Caco-2 (cell line): ENCODE measurements at regions not wholly inside any gene's neighbourhood (a gene's known extent, or its start where the extent isn't known, plus 50 kb on each side); places are given as distances from the start of the nearest gene placed in this dataset.
"Not testable (repeated sequence)": the region's sequence is repeated elsewhere in the genome, so short reads cannot be mapped to it uniquely, and the experiment has no call there.

Experiments used
- BruUV-seq: library from RNA; stranded (reverse); fragments of 400-500 nt; replicated peaks from 2 replicates; lab custom pipeline; 2021; lab: Mats Ljungman, UMichigan
- CTCF ChIA-PET: fragments of 300-600 bp; sonication (Branson Sonifier 250); formaldehyde crosslinking; loops from one replicate; lab custom pipeline; 2022; ENCODE audit warnings: antibody characterized with exemption; lab: Charles Lee
- POLR2A ChIA-PET: fragments of 300-600 bp; sonication (Branson Sonifier 250); formaldehyde crosslinking; loops from one replicate; lab custom pipeline; 2022; ENCODE audit warnings: antibody characterized with exemption; lab: Charles Lee
- DNase-seq, 2 experiments: peaks; one replicate each; pipeline versions ENCODE4 v3.0.0 to v3.0.0-alpha.2; 2020 to 2022
- H3K27me3 ChIP-seq: replicated peaks from 2 replicates; pipeline ENCODE4 v1.6.0; 2011; ENCODE audit warnings: low read length; ENCODE audit not compliant: control insufficient read depth, insufficient read depth
- H3K36me3 ChIP-seq: 2 replicates; pipeline ENCODE4 v1.5.1; 2011; ENCODE audit warnings: low read length; ENCODE audit not compliant: control insufficient read depth, insufficient read depth
- H3K4me1 ChIP-seq: fragments of 250-450 bp; sonication (Bioruptor Pico); 2 replicates; pipeline ENCODE4 v1.5.1; 2020; ENCODE audit warnings: mild to moderate bottlenecking
- H3K4me3 ChIP-seq: 2 replicates; pipeline ENCODE4 v1.5.1; 2011; ENCODE audit warnings: low read depth, mild to moderate bottlenecking, control low read depth, low read length
- H3K9me3 ChIP-seq: fragments of 250-450 bp; sonication (Bioruptor Pico); 2 replicates; pipeline ENCODE4 v1.5.1; 2020; ENCODE audit warnings: mild to moderate bottlenecking, moderate library complexity
- H3K27ac Mint-ChIP-seq: one replicate; pipeline ENCODE4 v1.8.0; 2022; ENCODE audit warnings: mixed read lengths; ENCODE audit not compliant: unreplicated experiment
- H3K27me3 Mint-ChIP-seq: one replicate; pipeline ENCODE4 v1.8.0; 2022; ENCODE audit warnings: mixed read lengths; ENCODE audit not compliant: insufficient read depth, unreplicated experiment
- H3K36me3 Mint-ChIP-seq: one replicate; pipeline ENCODE4 v1.8.0; 2022; ENCODE audit warnings: mild to moderate bottlenecking, mixed read lengths; ENCODE audit not compliant: insufficient read depth, unreplicated experiment
- H3K4me1 Mint-ChIP-seq: one replicate; pipeline ENCODE4 v1.8.0; 2022; ENCODE audit warnings: low read depth, mixed read lengths; ENCODE audit not compliant: unreplicated experiment
- H3K4me3 Mint-ChIP-seq: one replicate; pipeline ENCODE4 v1.8.0; 2022; ENCODE audit warnings: mild to moderate bottlenecking, moderate library complexity, mixed read lengths; ENCODE audit not compliant: unreplicated experiment
- H3K9me3 Mint-ChIP-seq: one replicate; pipeline ENCODE4 v1.8.0; 2022; ENCODE audit warnings: mixed read lengths; ENCODE audit not compliant: unreplicated experiment
- intact Hi-C: fragments of 100-400 bp; cut with micrococcal nuclease; formaldehyde crosslinking; loops from one replicate; pipeline ENCODE4 v1.10.0; 2022; ENCODE audit not compliant: unreplicated experiment
- TF ChIP-seq, protein P1 (sequence below), 2 experiments: fragments of 200-600 bp in 1 of 2; IDR thresholded peaks; 1 replicate in 1 of 2; 2 replicates in 1 of 2; pipeline versions ENCODE4 v1.5.1 to v1.8.0; 2011 to 2022; ENCODE audit warnings: antibody characterized with exemption in 1 of 2, control low read depth in 1 of 2, inconsistent platforms in 1 of 2, low read depth in 1 of 2, low read length in 1 of 2, mild to moderate bottlenecking in 1 of 2, moderate library complexity in 1 of 2; ENCODE audit not compliant: insufficient read depth in 1 of 2, severe bottlenecking in 1 of 2, unreplicated experiment in 1 of 2

DNA sequence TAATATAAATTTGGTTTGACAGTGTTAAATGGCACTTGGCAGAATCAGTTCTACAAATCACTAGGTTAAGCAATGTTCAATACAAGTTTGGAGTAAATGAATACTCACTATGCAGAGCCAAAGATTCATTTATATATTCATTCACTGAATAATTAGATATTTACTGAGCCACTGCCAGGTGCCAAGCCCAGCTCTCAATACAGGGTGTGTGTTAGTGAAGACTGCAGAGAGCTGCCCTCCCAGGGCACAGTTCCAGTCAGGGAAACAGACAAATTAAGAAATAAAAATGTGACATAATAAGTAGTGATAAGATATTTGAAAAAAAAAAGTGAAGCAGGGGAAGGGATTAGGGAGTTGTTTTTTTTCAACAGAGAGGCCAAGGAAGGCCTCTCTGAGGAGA is 411.7 kb downstream of the KCNRG start:
- H3K36me3 ChIP-seq = no peaks in the 10 kb centered on the region
- no peak for DNase-seq
- no TSS peak for BruUV-seq
- intact Hi-C loops = no loop called here
- ChIA-PET POLR2A (no interaction called here), CTCF (no interaction called here)
- no peak overlapping the region for H3K27ac Mint-ChIP-seq
- no peaks in the 10 kb centered on the region for H3K4me1 Mint-ChIP-seq
- H3K4me1 ChIP-seq = no peaks in the 10 kb centered on the region
- no peak overlapping the region for H3K4me3 Mint-ChIP-seq
- H3K9me3 ChIP-seq = no peaks in the 10 kb centered on the region
- no peaks in the 10 kb centered on the region for H3K9me3 Mint-ChIP-seq
- no peaks in the 10 kb centered on the region for H3K27me3 ChIP-seq
- H3K27me3 Mint-ChIP-seq = no peaks in the 10 kb centered on the region
- H3K4me3 ChIP-seq = no peak overlapping the region
- TF ChIP-seq, protein P1, sequence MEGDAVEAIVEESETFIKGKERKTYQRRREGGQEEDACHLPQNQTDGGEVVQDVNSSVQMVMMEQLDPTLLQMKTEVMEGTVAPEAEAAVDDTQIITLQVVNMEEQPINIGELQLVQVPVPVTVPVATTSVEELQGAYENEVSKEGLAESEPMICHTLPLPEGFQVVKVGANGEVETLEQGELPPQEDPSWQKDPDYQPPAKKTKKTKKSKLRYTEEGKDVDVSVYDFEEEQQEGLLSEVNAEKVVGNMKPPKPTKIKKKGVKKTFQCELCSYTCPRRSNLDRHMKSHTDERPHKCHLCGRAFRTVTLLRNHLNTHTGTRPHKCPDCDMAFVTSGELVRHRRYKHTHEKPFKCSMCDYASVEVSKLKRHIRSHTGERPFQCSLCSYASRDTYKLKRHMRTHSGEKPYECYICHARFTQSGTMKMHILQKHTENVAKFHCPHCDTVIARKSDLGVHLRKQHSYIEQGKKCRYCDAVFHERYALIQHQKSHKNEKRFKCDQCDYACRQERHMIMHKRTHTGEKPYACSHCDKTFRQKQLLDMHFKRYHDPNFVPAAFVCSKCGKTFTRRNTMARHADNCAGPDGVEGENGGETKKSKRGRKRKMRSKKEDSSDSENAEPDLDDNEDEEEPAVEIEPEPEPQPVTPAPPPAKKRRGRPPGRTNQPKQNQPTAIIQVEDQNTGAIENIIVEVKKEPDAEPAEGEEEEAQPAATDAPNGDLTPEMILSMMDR (IDR thresholded peaks at IDR 0.05; ENCODE audit: insufficient read depth in 1 of 2, low read depth in 1 of 2, low read length in 1 of 2, severe bottlenecking in 1 of 2, unreplicated experiment in 1 of 2) = no peak
- H3K36me3 Mint-ChIP-seq = no peaks in the 10 kb centered on the region

DNA sequence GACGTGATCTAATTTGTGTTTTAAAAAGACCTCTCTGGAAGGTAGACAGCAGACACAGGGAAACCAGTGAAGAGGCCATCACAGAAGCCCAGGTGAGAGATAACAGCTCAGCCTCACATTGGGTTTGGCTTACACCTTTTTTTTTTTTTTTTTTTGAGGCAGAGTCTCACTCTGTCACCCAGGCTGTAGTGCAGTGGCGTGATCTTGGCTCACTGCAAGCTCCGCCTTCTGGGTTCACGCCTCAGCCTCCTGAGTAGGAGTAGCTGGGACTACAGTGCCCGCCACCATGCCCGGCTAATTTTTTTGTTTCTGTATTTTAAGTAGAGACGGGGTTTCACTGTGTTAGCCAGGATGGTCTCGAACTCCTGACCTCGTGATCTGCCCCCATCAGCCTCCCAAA is 412.3 kb downstream of the KCNRG start:
- H3K9me3 ChIP-seq, H3K27me3 Mint-ChIP-seq, CTCF ChIA-PET, H3K9me3 Mint-ChIP-seq, H3K27me3 ChIP-seq, intact Hi-C loops, H3K4me1 ChIP-seq, H3K36me3 Mint-ChIP-seq, H3K4me3 ChIP-seq, H3K4me1 Mint-ChIP-seq, POLR2A ChIA-PET, DNase-seq, BruUV-seq, H3K4me3 Mint-ChIP-seq, H3K36me3 ChIP-seq, H3K27ac Mint-ChIP-seq: not testable (repeated sequence)

DNA sequence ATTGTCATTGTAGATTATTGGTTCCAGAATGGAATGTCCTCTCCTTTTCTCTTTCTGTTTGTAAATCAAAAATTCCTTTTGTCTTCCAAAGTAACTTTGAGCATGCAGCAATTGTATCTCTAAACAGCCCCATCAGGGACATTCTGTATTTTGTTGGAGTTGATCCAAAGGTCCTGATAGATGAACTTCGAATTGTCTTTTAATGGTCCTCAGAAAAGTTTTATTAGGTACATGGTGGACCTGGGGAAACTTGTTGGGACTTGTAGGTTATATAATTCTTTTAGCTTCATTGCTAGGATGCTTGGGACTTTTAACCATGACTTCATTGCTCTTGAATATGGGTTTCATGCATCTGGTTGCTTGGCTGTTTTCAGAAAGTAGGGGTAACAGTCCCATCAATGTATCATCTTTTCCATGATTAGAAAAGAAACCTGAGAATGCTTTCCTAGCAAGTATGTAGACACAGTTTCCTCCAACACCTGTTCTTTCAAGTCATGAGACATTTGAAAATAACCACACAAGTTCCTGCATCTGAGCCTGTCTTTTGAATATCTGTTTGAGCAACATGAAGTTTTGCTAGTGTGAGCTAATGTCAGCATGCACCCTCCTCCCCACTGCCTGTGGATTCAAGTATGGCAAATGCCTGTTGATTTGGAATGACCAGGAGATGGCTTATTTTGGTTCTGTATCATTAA is 413.1 kb downstream of the KCNRG start:
- Histone ChIP-seq H3K4me3 (no peak overlapping the region), H3K4me1 (no peaks in the 10 kb centered on the region), H3K36me3 (no peaks in the 10 kb centered on the region), H3K9me3 (no peaks in the 10 kb centered on the region), H3K27me3 (no peaks in the 10 kb centered on the region)
- Mint-ChIP-seq H3K9me3 (no peaks in the 10 kb centered on the region), H3K27me3 (no peaks in the 10 kb centered on the region), H3K36me3 (no peaks in the 10 kb centered on the region), H3K4me1 (no peaks in the 10 kb centered on the region), H3K27ac (no peak overlapping the region), H3K4me3 (no peak overlapping the region)
- POLR2A ChIA-PET = no interaction called here
- TF ChIP-seq, protein P1 (IDR thresholded peaks at IDR 0.05; ENCODE audit: insufficient read depth in 1 of 2, low read depth in 1 of 2, low read length in 1 of 2, severe bottlenecking in 1 of 2, unreplicated experiment in 1 of 2) = no peak
- CTCF ChIA-PET = no interaction called here
- intact Hi-C loops = no loop called here
- no peak for DNase-seq
- no TSS peak for BruUV-seq
